ENCODE measurements at regions not wholly inside any gene's neighbourhood (a gene's known extent, or its start where the extent isn't known, plus 50 kb on each side); places are given as distances from the start of the nearest gene placed in this dataset.

GRCh38 chr12:23335593-23335992, 613.9 kb downstream of the SOX5 start:
- no peaks in the 10 kb centered on the region for H3K27me3 ChIP-seq (ENCODE audit: control insufficient read depth, insufficient read depth, low read length)
- WGBS (ENCODE audit: insufficient coverage, insufficient read length): no CpG with 5 or more reads among the region's 3 CpGs
- no peaks in the 10 kb centered on the region for H3K4me1 ChIP-seq (ENCODE audit: control insufficient read depth, insufficient read depth, low read length)
- H3K36me3 ChIP-seq (ENCODE audit: control insufficient read depth, insufficient read depth, low read length): no peaks in the 10 kb centered on the region
- H3K9me3 ChIP-seq (ENCODE audit: control insufficient read depth, insufficient read depth, low read length): no peaks in the 10 kb centered on the region
- no peak for DNase-seq (ENCODE audit: low read depth, low spot score)
- no peak overlapping the region for H3K27ac ChIP-seq (ENCODE audit: low read length)
- H3K4me3 ChIP-seq (ENCODE audit: low read length): no peak overlapping the region

GRCh38 chr12:23337213-23337612, 612.3 kb downstream of the SOX5 start:
- H3K4me3 ChIP-seq (ENCODE audit: low read length): no peak overlapping the region
- no peaks in the 10 kb centered on the region for H3K4me1 ChIP-seq (ENCODE audit: control insufficient read depth, insufficient read depth, low read length)
- no peaks in the 10 kb centered on the region for H3K27me3 ChIP-seq (ENCODE audit: control insufficient read depth, insufficient read depth, low read length)
- DNase-seq (ENCODE audit: low read depth, low spot score): no peak
- no peaks in the 10 kb centered on the region for H3K36me3 ChIP-seq (ENCODE audit: control insufficient read depth, insufficient read depth, low read length)
- WGBS (ENCODE audit: insufficient coverage, insufficient read length): no CpG with 5 or more reads among the region's 3 CpGs
- no peak overlapping the region for H3K27ac ChIP-seq (ENCODE audit: low read length)
- H3K9me3 ChIP-seq (ENCODE audit: control insufficient read depth, insufficient read depth, low read length): no peaks in the 10 kb centered on the region

- Histone ChIP-seq H3K36me3 (ENCODE audit: control insufficient read depth, insufficient read depth, low read length) (no peaks in the 10 kb centered on the region), H3K4me1 (ENCODE audit: control insufficient read depth, insufficient read depth, low read length) (no peaks in the 10 kb centered on the region), H3K27me3 (ENCODE audit: control insufficient read depth, insufficient read depth, low read length) (no peaks in the 10 kb centered on the region), H3K27ac (ENCODE audit: low read length) (no peak overlapping the region), H3K4me3 (ENCODE audit: low read length) (no peak overlapping the region), H3K9me3 (ENCODE audit: control insufficient read depth, insufficient read depth, low read length) (no peaks in the 10 kb centered on the region)
- DNase-seq (ENCODE audit: low read depth, low spot score): no peak
- WGBS (ENCODE audit: insufficient coverage, insufficient read length): no CpG with 5 or more reads among the region's 1 CpG
These were observed 609.1 kb downstream of the SOX5 start for GRCh38 chr12:23340351-23340750.

GRCh38 chr12:23342407-23342806, 607.1 kb downstream of the SOX5 start:
- Histone ChIP-seq H3K27me3 (ENCODE audit: control insufficient read depth, insufficient read depth, low read length) (no peaks in the 10 kb centered on the region), H3K9me3 (ENCODE audit: control insufficient read depth, insufficient read depth, low read length) (no peaks in the 10 kb centered on the region), H3K36me3 (ENCODE audit: control insufficient read depth, insufficient read depth, low read length) (no peaks in the 10 kb centered on the region), H3K4me1 (ENCODE audit: control insufficient read depth, insufficient read depth, low read length) (no peaks in the 10 kb centered on the region), H3K27ac (ENCODE audit: low read length) (no peak overlapping the region), H3K4me3 (ENCODE audit: low read length) (no peak overlapping the region)
- no peak for DNase-seq (ENCODE audit: low read depth, low spot score)
- no CpG with 5 or more reads among the region's 1 CpG for WGBS (ENCODE audit: insufficient coverage, insufficient read length)

GRCh38 chr12:23349564-23349963, 599.9 kb downstream of the SOX5 start:
- Histone ChIP-seq H3K4me3 (ENCODE audit: low read length) (no peak overlapping the region), H3K27me3 (ENCODE audit: control insufficient read depth, insufficient read depth, low read length) (no peaks in the 10 kb centered on the region), H3K9me3 (ENCODE audit: control insufficient read depth, insufficient read depth, low read length) (no peaks in the 10 kb centered on the region), H3K4me1 (ENCODE audit: control insufficient read depth, insufficient read depth, low read length) (peaks cover 2% of the 10 kb centered on the region; the same call in 1 of the 2 replicates), H3K36me3 (ENCODE audit: control insufficient read depth, insufficient read depth, low read length) (no peaks in the 10 kb centered on the region), H3K27ac (ENCODE audit: low read length) (no peak overlapping the region)
- DNase-seq (ENCODE audit: low read depth, low spot score): no peak
- no CpG with 5 or more reads among the region's 3 CpGs for WGBS (ENCODE audit: insufficient coverage, insufficient read length)

- Histone ChIP-seq H3K27me3 (ENCODE audit: control insufficient read depth, insufficient read depth, low read length) (no peaks in the 10 kb centered on the region), H3K4me1 (ENCODE audit: control insufficient read depth, insufficient read depth, low read length) (peaks cover 2% of the 10 kb centered on the region; the same call in 1 of the 2 replicates), H3K4me3 (ENCODE audit: low read length) (no peak overlapping the region), H3K27ac (ENCODE audit: low read length) (no peak overlapping the region), H3K9me3 (ENCODE audit: control insufficient read depth, insufficient read depth, low read length) (no peaks in the 10 kb centered on the region), H3K36me3 (ENCODE audit: control insufficient read depth, insufficient read depth, low read length) (no peaks in the 10 kb centered on the region)
- no CpG with 5 or more reads among the region's 2 CpGs for WGBS (ENCODE audit: insufficient coverage, insufficient read length)
- DNase-seq (ENCODE audit: low read depth, low spot score): no peak
These were observed 598.7 kb downstream of the SOX5 start for GRCh38 chr12:23350808-23351207.

GRCh38 chr12:23352670-23353069, 596.8 kb downstream of the SOX5 start:
- H3K4me3 ChIP-seq (ENCODE audit: low read length): no peak overlapping the region
- no peaks in the 10 kb centered on the region for H3K36me3 ChIP-seq (ENCODE audit: control insufficient read depth, insufficient read depth, low read length)
- no peak overlapping the region for H3K27ac ChIP-seq (ENCODE audit: low read length)
- DNase-seq (ENCODE audit: low read depth, low spot score): no peak
- WGBS (ENCODE audit: insufficient coverage, insufficient read length): 100% methylated on average over 2 of the region's 2 CpGs
- H3K9me3 ChIP-seq (ENCODE audit: control insufficient read depth, insufficient read depth, low read length): no peaks in the 10 kb centered on the region
- peaks cover 2% of the 10 kb centered on the region; the same call in 1 of the 2 replicates for H3K4me1 ChIP-seq (ENCODE audit: control insufficient read depth, insufficient read depth, low read length)
- H3K27me3 ChIP-seq (ENCODE audit: control insufficient read depth, insufficient read depth, low read length): no peaks in the 10 kb centered on the region

- DNase-seq (ENCODE audit: low read depth, low spot score): no peak
- Histone ChIP-seq H3K4me3 (ENCODE audit: low read length) (no peak overlapping the region), H3K27me3 (ENCODE audit: control insufficient read depth, insufficient read depth, low read length) (no peaks in the 10 kb centered on the region), H3K27ac (ENCODE audit: low read length) (no peak overlapping the region), H3K4me1 (ENCODE audit: control insufficient read depth, insufficient read depth, low read length) (no peaks in the 10 kb centered on the region), H3K9me3 (ENCODE audit: control insufficient read depth, insufficient read depth, low read length) (no peaks in the 10 kb centered on the region), H3K36me3 (ENCODE audit: control insufficient read depth, insufficient read depth, low read length) (no peaks in the 10 kb centered on the region)
- no CpG with 5 or more reads among the region's 1 CpG for WGBS (ENCODE audit: insufficient coverage, insufficient read length)
These were observed 594.7 kb downstream of the SOX5 start for GRCh38 chr12:23354800-23355199.

- H3K27ac ChIP-seq (ENCODE audit: low read length): no peak overlapping the region
- no peak overlapping the region for H3K4me3 ChIP-seq (ENCODE audit: low read length)
- H3K9me3 ChIP-seq (ENCODE audit: control insufficient read depth, insufficient read depth, low read length): no peaks in the 10 kb centered on the region
- no CpG with 5 or more reads among the region's 3 CpGs for WGBS (ENCODE audit: insufficient coverage, insufficient read length)
- no peaks in the 10 kb centered on the region for H3K27me3 ChIP-seq (ENCODE audit: control insufficient read depth, insufficient read depth, low read length)
- no peak for DNase-seq (ENCODE audit: low read depth, low spot score)
- no peaks in the 10 kb centered on the region for H3K36me3 ChIP-seq (ENCODE audit: control insufficient read depth, insufficient read depth, low read length)
- H3K4me1 ChIP-seq (ENCODE audit: control insufficient read depth, insufficient read depth, low read length): no peaks in the 10 kb centered on the region
These were observed 593.0 kb downstream of the SOX5 start for GRCh38 chr12:23356440-23356839.

- no peak overlapping the region for H3K27ac ChIP-seq (ENCODE audit: low read length)
- no peaks in the 10 kb centered on the region for H3K27me3 ChIP-seq (ENCODE audit: control insufficient read depth, insufficient read depth, low read length)
- no peaks in the 10 kb centered on the region for H3K36me3 ChIP-seq (ENCODE audit: control insufficient read depth, insufficient read depth, low read length)
- no peak overlapping the region for H3K4me3 ChIP-seq (ENCODE audit: low read length)
- no CpG with 5 or more reads among the region's 9 CpGs for WGBS (ENCODE audit: insufficient coverage, insufficient read length)
- H3K4me1 ChIP-seq (ENCODE audit: control insufficient read depth, insufficient read depth, low read length): no peaks in the 10 kb centered on the region
- H3K9me3 ChIP-seq (ENCODE audit: control insufficient read depth, insufficient read depth, low read length): no peaks in the 10 kb centered on the region
- DNase-seq (ENCODE audit: low read depth, low spot score): no peak
These were observed 592.4 kb downstream of the SOX5 start for GRCh38 chr12:23356927-23357708.
